HG03460 (cell line): ENCODE measurements at regions not wholly inside any gene's neighbourhood (a gene's known extent, or its start where the extent isn't known, plus 50 kb on each side); places are given as distances from the start of the nearest gene placed in this dataset.

Experiments
- ATAC-seq: cut with Tn5 transposase; IDR thresholded peaks from one replicate; pipeline ENCODE4 v1.9.1; 2021; ENCODE audit not compliant: unreplicated experiment

GRCh38 chr15:31151301-31152233, 50.0 kb upstream of the TRPM1 start:
- ATAC-seq = no peak

GRCh38 chr15:31153531-31153930, 52.0 kb upstream of the TRPM1 start:
- ATAC-seq = no peak

- no peak for ATAC-seq
Measured at GRCh38 chr15:31155151-31155550, 53.6 kb upstream of the TRPM1 start.

DNA sequence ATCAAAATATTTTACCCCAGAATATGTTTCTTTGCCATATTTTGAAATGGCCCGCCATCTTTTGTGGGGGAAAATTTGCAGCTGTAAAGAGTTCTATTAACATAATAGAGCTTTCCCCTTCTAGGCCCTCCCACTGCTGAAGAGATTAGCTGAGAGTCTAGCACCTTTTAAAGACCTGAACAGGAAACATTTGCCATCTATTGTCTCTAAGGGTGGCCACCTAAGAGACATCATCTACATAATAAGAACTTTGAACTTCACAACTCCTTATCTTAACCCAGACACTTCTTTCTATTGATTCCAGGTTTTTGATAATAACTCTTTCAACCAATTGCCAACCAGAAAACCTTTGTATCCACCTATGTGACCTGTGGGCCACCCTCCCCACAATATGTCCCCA, 54.7 kb upstream of the TRPM1 start:
- ATAC-seq = no peak

- no peak for ATAC-seq
Measured at GRCh38 chr15:31156808-31157207, 55.3 kb upstream of the TRPM1 start.

- ATAC-seq = no peak
Measured at GRCh38 chr15:31157644-31158069, 56.1 kb upstream of the TRPM1 start.

DNA sequence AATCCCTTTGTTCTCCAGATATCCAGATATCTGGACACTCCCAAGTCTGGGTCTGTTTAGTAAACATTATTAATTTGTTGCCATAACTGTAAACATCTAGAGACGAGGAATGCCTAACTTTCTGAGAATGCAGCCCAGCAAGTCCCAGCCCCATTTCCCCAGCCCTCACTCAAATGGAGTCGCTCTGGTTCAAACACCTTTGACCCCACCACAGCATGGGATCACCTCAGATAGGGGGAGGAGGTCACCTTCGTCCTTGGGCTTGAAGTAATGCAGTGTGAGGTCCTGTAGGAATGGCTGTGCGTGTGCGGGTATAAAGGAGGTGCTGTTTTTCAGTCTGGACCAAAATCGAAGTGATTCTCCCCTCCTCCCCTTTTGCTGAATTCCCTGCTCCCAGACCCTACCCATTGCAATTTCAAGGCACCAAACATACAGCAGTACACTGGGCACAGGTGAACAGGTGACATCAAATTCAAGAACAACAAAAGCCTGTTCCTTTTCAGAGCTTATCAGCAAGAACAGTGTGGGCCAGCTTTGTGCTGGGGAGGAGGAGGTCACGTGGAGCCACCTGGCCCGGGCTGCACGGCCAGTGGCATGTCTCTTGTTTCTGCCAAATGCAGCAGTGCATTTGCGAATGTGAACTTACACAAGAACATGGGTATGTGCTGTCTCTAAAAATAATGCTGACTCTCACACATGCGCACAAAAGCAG, 57.5 kb upstream of the TRPM1 start:
- ATAC-seq = no peak

DNA sequence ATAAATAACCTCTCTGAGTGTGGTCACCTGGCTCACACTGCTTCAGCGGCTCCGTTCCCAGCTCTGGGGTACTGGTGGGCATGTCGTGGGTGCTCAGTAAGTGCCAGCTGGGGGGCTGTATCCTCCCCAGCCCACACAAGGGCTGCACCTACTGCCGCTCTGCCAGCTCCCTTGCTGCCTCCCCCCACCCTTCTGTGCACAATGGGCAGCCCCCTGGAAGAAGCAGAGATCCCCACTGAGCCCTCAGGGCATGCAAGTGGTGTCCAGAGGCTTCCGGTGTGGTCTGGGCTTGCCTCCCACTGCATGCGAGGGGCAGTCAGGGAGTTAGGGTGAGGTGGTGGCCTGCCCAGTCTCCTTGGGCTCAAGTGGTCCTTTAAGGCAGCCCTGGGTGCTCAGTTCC, 58.3 kb upstream of the TRPM1 start:
- no peak for ATAC-seq

DNA sequence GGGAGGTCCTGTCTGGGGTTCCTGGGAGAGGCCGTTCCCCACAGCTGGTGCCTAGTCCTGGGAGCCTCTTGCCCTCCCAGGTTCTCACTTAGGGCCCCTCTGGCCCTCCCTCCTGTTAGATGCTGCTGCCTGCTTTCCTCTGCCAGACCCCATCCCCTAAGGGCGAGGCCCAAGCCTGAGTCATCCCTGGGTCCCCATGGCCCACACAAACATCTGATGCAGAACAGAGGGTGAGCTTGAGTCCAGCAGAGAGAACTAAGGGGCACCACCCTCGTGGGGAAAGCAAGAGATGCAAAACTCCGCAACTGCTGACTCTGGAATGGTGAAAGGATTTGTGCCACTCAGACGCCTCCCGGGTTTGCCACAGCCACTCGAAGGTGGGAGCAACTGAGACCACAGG, 58.8 kb upstream of the TRPM1 start:
- ATAC-seq = no peak

DNA sequence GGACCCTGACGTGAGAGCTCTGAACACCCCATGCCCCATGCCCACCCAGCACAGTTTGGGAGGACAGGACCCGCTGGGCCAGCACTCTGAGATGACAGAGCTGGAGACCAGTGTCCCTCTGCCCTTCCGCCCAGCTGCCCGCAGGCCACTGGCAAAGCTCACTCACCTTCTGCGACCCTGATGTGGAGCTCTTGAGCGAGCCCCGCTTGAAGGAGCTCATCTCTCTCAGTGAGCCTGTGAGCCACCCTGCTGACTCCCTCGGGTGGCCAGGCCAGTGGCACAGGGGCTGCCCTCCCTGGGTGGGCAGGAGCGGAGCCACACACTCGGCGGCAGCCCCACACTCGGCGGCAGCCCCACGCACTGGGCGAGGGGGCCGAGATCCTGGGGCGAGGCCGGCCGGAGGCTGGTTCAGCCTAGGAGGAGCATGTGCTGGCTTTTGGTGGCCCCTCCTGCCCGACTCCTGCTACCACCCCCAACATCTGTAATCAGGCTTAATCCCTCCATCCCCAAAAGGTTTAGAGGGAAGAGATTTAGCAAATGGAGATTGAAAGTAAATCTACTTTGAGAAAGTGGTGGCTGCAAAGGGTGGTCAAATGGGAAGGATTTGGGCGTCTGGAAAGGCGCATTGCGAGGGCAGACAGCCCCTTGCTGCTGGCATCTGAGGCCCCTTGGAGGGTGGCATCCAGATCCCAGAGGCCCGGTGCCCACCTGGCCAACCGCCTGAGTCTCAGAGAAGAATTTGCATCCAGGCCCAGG, 59.4 kb upstream of the TRPM1 start:
- ATAC-seq = no peak

- ATAC-seq = no peak
Measured at GRCh38 chr15:31161951-31162350, 60.4 kb upstream of the TRPM1 start.

DNA sequence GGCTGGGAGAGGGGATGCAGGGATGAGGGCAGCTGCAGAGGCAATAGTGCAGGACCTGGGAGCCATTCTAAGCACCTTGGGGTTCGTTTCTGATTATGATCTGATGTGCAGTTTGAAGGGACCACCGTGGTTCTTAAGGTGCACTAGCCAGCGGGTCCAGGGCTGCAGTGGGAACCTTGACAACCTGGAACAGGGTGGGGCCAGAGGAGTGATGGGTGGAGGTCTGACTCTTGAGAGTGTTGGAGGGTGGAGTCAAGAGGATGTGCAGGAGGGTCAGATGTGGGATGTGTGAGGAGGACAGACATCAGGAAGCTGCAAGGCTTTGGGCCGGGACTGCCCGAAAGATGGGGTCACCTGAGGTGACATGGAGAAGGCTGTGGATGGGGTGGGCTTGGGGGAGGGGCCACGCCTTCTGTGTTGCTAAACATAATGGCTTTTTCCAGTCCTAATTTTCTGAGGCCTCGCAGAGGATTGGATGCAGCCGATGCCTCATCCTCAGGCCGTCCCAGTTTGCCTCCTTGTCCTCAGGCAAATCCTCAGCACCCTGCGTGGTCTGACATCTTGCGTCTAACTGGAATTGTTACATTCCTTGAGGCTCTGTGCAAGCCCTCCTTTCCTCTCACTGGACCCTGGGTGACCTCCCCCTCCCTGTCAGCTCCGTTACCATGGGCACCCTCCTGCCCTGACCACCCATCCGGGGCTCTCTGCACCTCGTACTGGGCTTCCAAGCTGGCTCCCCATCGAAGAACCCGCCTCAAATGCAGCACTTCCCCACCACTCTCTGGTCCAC, 61.4 kb upstream of the TRPM1 start:
- ATAC-seq = no peak

- ATAC-seq = no peak
Measured at GRCh38 chr15:31163769-31164572, 62.4 kb upstream of the TRPM1 start.

- ATAC-seq = no peak
Measured at GRCh38 chr15:31164573-31164912, 63.0 kb upstream of the TRPM1 start.

DNA sequence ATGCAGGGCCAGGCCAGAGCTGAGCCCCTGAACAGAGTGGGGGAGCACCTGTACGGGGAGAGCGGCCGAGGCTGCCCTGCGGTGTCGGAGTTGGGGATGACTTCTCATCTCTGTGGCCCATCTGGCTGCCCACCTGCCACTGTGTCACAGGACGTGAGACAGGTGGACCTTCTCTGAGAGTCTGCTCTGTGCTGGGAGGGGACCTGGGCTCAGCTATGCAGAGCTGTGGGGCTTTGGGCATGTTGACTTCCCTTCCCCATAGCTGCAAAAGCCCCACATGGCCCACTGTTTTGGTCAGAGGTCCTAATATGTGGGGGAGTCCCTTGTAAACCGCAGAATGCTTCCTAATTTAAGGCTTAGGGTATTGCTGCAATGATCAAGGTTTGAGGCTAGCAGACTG, 68.0 kb upstream of the TRPM1 start:
- ATAC-seq = no peak

GRCh38 chr15:31171731-31172130, 70.2 kb upstream of the TRPM1 start:
- ATAC-seq = no peak

DNA sequence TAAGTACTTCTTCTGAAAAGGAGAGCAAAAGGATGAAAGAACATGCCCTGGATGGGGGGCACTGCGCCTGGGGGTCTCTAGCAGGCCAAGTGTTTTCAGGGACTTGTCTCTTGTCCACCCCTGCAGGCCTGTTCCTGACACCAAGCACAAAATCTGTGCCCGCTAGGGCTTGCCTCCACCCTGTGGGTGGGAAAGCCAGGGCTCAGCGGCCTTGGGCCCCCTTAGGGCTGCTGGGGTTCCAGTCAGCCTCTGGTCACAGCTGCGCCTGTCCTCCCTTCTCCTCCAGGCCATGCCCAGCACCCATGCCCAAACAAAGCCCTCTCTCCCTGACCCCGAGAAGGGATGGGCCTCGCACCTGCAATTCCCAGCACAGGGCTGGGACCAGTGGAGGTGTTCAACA, 71.1 kb upstream of the TRPM1 start:
- ATAC-seq = no peak

DNA sequence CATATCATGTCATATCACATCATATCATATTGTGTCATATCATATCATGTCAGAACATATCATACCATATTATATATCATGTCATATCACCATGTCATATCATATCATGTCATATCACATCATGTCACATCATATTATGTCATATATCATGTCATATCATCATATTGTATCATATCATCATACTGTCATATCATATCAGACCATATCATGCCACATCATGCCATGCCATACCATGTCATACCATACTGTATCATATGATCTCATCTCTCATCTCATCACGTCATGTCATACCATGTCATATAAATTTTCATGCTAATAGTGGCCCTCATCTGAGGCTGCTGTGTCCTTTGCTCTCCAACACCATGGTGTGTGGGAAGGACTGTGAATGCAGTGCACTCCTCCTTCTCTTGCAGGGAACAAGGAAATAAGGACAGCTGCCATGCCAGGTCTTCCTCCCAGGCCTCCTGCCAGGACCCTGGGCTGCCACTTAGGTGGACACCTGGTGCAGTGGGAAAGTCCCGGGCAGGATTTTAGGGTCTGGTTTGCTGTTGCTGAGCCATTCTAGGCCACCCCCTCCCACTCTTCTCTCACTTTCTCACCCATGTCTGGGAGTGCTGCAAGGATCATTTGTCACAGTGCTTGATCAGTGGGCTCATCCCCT, 72.4 kb upstream of the TRPM1 start:
- no peak for ATAC-seq

DNA sequence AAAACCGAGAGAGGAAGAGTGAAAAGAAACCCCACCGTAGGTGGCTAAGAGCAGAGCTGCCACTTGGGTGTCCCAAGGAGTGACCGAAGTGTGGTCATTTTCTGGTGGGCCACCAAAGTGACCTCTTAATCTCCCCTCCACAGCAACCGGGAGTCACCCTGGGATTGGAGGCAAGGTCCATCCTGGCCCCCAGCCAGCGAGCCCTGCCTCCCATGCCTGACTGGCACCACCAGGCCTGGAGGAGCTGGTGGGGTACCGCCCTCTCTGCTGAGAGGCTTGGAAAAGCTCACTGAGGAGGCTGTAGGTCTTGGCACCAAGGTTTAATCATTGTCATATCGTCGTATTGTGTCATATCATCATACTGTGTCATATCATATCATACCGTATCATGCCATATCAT, 74.0 kb upstream of the TRPM1 start:
- no peak for ATAC-seq

GRCh38 chr15:31177951-31178350, 76.4 kb upstream of the TRPM1 start:
- no peak for ATAC-seq
